ENCODE measurements at regions not wholly inside any gene's neighbourhood (a gene's known extent, or its start where the extent isn't known, plus 50 kb on each side); places are given as distances from the start of the nearest gene placed in this dataset.
"Not testable (repeated sequence)": the region's sequence is repeated elsewhere in the genome, so short reads cannot be mapped to it uniquely, and the experiment has no call there.

GRCh38 chr16:55073830-55074229 lies 143.2 kb downstream of the IRX5 start:
- no peak for DNase-seq

DNA sequence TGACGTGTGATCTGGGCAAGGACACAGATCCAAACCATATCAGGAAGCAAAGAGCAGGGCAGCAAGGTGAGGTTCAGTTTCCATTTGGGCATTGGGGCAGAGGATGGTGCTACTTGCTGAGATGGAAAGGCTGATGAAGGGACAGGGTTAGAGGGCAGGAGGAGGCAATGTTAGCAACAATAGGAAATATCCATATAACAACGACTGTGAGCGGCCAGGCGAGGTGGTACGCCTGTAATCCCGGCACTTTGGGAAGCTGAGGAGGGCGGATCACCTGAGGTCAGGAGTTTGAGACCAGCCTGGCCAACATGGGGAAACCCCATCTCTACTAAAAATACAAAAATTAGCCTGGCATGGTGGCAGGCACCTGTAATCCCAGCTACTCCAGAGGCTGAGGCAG lies 144.5 kb downstream of the IRX5 start:
- DNase-seq: not testable (repeated sequence)

DNA sequence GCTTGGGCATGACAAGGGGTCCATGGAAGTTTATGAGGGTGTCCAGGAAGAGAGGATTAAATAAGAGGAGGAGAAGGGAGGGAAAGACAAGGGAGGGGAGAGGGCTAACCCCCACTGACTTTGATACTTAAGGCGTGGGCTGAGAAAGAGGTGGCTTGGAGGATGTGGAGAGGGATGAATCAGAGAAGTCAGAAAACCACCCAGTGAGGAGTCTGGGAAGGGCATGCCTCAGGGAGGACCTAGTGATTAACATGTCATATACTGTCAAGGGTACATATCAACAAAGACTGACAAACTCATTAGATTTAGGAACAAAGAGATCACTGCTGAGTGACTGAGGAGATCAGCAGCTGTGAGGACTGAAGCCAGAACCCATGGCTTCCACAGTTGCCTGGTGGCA lies 145.4 kb downstream of the IRX5 start:
- no peak for DNase-seq

- DNase-seq: no peak
Observed at GRCh38 chr16:55077266-55077665, 146.6 kb downstream of the IRX5 start.

GRCh38 chr16:55078153-55078552 lies 147.5 kb downstream of the IRX5 start:
- DNase-seq: no peak

- DNase-seq: no peak
Observed at GRCh38 chr16:55078699-55079410, 148.2 kb downstream of the IRX5 start.

DNA sequence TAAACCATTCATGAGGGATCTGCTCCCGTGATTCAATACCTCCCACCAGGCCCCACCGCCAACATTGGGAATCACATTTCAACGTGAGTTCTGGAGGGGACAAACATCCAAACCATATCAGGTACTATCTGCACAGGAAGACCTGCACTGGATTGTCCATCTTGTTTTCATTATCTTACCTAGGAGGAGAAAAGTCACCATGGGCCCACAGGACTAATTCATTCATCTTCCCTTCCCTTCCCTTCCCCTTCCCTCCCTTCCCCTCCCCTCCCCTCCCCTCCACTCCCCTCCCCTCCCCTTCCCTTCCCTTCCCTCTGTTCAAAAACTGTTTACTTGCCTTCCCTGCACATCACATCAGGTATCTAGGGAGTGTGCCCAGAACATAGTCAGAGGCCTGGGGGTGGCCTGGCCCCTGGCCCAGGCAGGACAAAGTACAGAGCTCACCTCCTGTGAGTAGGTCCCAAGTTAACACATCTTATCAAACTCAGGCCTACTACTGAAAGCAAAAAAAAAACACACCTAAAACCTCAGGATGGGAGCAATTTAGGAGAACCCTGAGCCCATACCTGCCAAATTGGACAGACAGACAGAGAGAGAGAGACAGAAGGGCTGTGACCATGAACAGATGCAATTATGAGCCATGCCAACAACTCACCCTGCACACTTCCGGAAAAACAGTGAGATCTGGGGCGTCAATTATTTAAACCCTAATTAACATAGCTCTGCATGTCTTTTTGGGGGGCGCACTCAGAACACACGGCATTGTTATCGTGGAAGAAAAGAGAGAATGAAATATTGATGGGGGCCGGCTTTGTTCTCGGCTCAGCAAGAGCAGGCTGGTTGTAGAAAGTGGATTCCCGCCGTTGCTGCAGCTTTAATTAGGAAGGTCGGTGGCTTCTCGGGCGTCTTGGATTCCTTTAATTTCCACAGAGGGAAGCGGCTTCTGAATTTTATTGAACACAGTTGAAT lies 151.2 kb downstream of the IRX5 start:
- DNase-seq: no peak

- no peak for DNase-seq
Observed at GRCh38 chr16:55082591-55082976, 151.9 kb downstream of the IRX5 start.

- no peak for DNase-seq
Observed at GRCh38 chr16:55083052-55083451, 152.4 kb downstream of the IRX5 start.

GRCh38 chr16:55088098-55088497 lies 157.4 kb downstream of the IRX5 start:
- no peak for DNase-seq

DNA sequence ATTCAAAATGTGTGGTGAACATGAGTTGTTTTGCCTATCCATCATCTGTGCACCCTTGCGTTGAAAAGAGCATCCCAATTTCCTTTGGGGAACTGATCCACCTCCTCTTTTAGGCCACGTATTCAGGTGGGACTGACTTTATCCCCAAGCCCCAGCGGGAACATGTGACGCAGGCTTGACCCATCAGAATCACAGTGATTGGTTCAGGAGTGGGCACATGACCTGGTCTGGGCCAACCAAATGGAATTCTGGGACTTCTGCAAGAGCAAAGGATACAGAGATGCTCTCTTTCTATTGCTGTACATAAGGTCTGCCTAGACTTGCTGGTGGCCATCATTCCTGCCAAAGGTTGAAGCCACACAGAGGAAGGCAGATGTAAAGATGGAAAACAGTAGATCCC lies 158.9 kb downstream of the IRX5 start:
- DNase-seq: no peak

DNA sequence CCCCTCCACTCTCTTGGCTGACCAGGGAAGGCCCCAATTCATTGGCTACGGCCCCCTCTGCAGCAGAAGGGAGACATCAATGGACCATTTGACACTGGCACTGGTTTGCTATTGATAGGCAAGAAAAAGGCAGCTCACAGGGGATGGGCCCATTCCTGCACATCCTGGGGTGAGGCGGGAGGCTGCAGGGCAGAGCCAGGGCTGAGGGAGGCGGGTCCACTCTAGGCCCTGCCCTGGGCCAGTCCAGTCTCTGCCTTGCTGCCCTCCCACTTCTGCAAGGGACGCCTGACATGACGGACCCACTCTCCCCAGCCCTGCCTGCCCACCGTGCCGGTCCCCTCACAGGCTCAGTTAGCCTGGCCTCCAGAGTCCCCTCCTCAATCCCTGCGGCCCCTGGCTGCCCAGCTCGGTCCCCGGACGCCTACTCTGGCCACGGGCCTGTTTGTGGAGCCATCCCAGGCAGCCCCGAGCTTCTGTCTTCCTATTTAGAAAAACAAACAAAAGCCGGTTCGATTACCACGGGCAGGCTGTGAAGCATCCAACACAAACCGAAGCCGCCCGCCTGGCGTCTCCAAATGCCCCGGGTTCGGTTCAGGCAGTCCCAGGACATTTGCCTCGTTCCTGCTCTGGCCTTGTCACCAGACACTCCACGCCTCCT lies 160.7 kb downstream of the IRX5 start:
- no peak for DNase-seq

DNA sequence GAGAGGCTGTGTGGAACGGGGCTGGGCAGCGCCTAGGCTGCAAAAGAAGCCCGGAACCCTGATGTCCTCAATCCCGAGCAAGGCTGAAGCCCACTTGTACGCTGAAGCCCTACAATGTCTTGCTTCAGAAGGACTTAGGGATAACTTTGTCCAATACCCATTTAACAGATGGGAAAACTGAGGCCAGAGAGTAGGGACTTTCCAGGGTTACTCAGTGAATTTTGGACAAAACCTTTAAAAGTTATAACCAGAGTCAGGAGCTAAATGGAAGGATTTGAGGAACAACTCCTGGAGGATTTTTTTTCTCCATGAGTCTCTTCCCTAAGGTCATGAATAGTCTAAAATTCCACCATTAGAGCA lies 161.2 kb downstream of the IRX5 start:
- DNase-seq: no peak

DNA sequence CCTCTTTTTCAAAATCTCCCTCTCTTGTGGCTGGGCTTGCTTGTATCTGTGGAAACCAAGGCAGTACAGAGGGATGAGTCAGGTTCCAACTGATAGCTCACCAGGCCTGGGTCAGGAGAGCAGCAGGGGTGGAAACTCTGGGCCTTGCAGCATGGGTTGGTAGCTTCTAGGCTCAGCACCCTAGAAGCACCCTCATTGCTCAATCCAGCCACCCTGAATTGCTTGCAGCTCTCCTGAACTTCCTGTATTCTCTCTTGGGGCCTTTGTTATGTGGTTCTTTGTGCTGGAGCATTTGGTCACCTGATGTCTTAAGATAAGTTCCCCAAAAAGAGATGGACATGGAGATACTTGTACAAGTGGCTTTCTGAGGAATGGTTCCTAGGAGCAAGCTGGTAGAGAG lies 169.4 kb downstream of the IRX5 start:
- no peak for DNase-seq

DNA sequence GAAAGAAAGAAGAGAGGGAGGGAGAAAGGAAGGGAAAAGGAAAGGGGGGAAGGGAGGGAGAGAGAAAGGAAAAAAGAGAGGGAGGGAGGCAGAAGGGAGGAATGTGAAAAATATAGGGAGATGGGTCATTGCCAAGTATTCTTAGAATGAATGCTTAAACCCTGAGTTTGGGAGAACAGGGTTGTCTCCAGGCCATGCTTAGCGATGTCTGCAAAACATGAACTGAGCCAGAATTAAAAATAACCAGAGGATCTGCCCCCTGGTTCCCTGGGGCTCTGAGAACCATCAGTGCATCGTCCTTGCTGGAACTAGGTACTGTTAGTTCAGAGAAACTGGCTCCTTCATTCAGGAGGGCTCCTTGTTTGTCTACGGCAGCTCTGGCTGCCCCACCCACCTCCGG lies 170.4 kb downstream of the IRX5 start:
- no peak for DNase-seq

DNA sequence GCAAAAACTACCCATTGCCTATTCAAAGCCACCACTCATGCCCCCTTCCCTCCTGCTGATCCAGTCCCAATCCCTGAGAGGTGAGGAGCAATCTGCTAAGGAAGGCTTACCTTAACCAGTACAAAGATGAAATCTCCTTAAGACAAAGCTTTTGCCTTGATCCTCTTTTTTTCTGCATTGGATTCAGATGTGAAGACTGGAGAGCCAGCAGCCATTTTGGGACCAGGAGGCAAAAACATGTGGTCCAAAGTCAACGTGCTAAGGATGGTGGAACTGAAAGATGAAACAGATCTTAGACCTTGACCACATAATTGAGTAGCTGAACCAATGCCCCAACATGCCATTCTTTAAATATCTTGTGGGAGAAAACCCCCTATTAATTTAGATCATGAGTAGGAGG lies 171.4 kb downstream of the IRX5 start:
- DNase-seq: no peak

DNA sequence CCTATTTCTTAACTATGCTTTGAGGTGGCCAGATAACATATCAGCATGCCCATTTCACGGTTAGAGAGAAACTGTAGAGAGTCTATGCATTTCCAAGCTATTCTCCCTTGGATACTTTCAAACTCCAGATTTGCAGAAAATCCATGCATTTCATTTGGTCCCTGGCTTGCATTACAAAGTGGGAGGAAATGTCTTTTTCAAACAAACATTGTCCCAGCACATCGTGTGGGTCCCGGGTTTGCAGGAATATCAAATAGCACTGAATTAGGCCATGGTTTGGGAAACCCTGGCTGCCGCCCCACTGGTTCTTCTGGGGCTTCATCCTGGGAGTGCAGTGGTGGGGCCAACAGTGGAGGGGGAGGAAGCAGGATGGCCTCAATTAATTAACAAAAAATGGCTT lies 171.9 kb downstream of the IRX5 start:
- no peak for DNase-seq

DNA sequence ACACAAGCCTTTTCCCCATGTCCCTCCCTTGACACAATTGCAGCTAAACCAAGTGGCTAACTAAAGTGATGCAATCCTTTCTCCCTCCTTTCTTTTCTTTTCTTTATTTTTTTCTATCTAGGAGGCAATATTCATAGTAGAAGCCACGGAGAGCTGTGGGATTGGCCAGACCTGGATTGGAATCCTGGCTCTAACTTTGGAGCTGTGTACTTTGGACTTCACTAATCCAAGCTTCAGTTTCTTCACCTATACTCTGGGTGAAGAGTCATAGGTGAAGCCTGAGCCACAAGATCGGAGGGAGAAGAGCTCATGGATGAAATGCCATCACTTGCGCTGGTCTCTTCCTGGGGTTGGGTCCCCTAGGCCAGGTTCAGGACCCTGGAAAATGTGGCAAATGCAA lies 177.2 kb downstream of the IRX5 start:
- no peak for DNase-seq

DNA sequence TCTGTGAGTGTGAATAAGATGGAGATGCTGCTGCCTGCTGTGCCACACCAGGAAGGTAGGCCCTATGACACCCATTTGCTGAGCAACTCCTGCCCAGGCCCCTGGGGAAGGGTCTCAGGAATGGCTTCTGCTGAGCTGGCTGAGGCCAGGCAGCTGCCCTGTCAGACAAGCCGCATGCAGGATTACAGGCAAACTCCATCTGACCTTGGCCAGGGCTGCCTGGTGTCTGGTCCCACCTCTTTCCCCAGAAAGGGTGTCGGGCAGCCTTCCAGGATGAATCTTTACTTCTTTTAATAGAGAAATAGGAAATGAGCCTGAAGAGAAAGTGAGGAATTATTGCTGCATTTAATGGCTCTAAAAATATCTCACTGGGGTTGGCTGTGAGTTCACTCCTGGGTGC lies 182.5 kb downstream of the IRX5 start:
- DNase-seq: no peak

DNA sequence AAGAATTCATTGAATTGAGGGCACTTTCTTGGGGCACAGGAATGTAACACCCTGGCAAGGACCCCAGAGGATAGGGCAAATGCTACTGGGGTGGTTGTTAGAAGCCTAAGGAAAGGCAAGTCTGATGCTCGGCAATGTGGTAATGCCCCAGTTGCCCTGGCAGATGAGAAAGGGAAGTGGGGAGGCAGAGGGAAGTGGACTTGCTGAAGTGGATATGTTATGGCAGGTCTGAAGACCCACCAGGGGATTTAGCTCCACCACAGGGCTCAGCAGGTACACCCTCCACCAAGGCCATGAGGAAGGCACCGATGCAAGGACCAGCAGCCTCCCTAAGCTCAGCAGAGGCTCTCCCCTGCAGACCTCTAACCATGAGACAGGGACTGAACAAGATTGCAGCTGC lies 184.8 kb downstream of the IRX5 start:
- no peak for DNase-seq

- DNase-seq: no peak
Observed at GRCh38 chr16:55116165-55116920, 185.7 kb downstream of the IRX5 start.

GRCh38 chr16:55118701-55119260 lies 188.1 kb downstream of the IRX5 start:
- no peak for DNase-seq

All from occipital lobe (tissue), 1 donor.